ENCODE measurements at regions not wholly inside any gene's neighbourhood (a gene's known extent, or its start where the extent isn't known, plus 50 kb on each side); places are given as distances from the start of the nearest gene placed in this dataset.

DNA sequence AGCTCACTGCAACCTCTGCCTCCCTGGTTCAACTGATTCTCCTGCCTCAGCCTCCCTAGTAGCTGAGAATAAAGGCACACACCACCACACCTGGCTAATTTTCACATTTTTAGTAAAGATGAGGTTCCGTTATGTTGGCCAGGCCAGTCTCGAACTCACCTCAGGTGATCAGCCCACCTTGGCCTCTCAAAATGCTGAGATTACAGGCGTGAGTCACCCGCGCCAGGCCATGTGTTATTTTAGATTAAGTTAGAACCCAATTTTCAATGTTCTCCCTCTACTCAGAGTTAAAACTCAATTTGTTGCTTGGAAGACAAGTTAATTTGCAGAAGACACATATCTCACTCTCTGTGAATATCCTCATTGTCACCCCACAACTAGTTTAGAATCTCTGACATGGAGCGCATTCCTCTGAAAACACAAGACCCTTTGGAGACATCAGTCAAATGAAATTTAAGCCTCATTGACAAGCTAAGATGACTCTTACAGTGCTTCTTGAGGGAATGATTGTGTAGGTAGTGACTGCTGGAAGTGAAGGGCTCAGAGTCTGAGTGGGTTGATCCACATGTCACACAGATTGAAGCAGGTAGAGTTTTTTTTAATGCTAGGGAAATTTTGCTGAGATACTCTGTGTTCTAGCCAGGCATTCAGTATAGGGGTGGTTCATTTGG is 60.6 kb upstream of the FRMD4B start:
- no peaks in the 10 kb centered on the region for H4K20me1 ChIP-seq (replicated peaks; ENCODE audit: control insufficient read depth, extremely low read depth, insufficient read depth, low read length)
- POLR2A ChIA-PET: no interaction called here

More for the DNA sequence above, 60.6 kb upstream of the FRMD4B start:
- Histone ChIP-seq H3K79me2 (ENCODE audit: control insufficient read depth, insufficient read depth, low read length) (no peaks in the 10 kb centered on the region), H3K4me1 (ENCODE audit: control insufficient read depth, extremely low read depth, insufficient read depth, low read length) (no peaks in the 10 kb centered on the region), H2AFZ (ENCODE audit: low read depth, low read length) (no peak overlapping the region), H3K9me1 (replicated peaks; ENCODE audit: control insufficient read depth, extremely low read depth, insufficient read depth, low read length) (no peaks in the 10 kb centered on the region), H3K36me3 (ENCODE audit: control insufficient read depth in 2 of 2, extremely low read depth in 1 of 2, insufficient read depth in 2 of 2, low read length in 2 of 2) (no peaks in the 10 kb centered on the region), H3K4me2 (ENCODE audit: insufficient read depth, low read length) (no peak overlapping the region), H3K27ac (ENCODE audit: insufficient read depth, low read depth, low read length) (no peak overlapping the region), H3K9me3 (replicated peaks; ENCODE audit: control insufficient read depth, insufficient read depth, low read length) (no peaks in the 10 kb centered on the region), H3K9ac (replicated peaks; ENCODE audit: extremely low read depth, insufficient read depth, low read length) (no peak overlapping the region), H3K27me3 (ENCODE audit: control insufficient read depth in 2 of 2, insufficient read depth in 2 of 2, low read length in 2 of 2) (no peaks in the 10 kb centered on the region), H3K4me3 (replicated peaks in 1 of 3; ENCODE audit: insufficient read depth in 1 of 3, low read depth in 1 of 3, low read length in 3 of 3) (no peak overlapping the region)
- no TSS peak for BruUV-seq (replicated peaks)
- intact Hi-C loops (cut with micrococcal nuclease): no loop called here
- FAIRE-seq (no peak), DNase-seq (ENCODE audit: low read depth, low spot score) (no peak)
- TF ChIP-seq GATA2 (IDR thresholded peaks at IDR 0.05; ENCODE audit: insufficient read depth, insufficient read length, low read depth, low read length): no peak
- no peak for TF ChIP-seq POLR2A (IDR thresholded peaks at IDR 0.05; ENCODE audit: low read depth, low read length)
- TF ChIP-seq, protein P1, sequence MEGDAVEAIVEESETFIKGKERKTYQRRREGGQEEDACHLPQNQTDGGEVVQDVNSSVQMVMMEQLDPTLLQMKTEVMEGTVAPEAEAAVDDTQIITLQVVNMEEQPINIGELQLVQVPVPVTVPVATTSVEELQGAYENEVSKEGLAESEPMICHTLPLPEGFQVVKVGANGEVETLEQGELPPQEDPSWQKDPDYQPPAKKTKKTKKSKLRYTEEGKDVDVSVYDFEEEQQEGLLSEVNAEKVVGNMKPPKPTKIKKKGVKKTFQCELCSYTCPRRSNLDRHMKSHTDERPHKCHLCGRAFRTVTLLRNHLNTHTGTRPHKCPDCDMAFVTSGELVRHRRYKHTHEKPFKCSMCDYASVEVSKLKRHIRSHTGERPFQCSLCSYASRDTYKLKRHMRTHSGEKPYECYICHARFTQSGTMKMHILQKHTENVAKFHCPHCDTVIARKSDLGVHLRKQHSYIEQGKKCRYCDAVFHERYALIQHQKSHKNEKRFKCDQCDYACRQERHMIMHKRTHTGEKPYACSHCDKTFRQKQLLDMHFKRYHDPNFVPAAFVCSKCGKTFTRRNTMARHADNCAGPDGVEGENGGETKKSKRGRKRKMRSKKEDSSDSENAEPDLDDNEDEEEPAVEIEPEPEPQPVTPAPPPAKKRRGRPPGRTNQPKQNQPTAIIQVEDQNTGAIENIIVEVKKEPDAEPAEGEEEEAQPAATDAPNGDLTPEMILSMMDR (IDR thresholded peaks at IDR 0.05; ENCODE audit: extremely low read depth in 1 of 2, insufficient read depth in 1 of 2, low read depth in 1 of 2, low read length in 2 of 2): no peak
- no peak for TF ChIP-seq JUN (IDR thresholded peaks at IDR 0.05; ENCODE audit: borderline replicate concordance, insufficient read depth, insufficient read length, low read depth)
- TF ChIP-seq MYC (IDR thresholded peaks at IDR 0.05; ENCODE audit: low read depth, low read length): no peak
- no peak for TF ChIP-seq EZH2 (IDR thresholded peaks at IDR 0.05; ENCODE audit: borderline replicate concordance, low read depth, low read length, severe bottlenecking)
- TF ChIP-seq, protein P2, sequence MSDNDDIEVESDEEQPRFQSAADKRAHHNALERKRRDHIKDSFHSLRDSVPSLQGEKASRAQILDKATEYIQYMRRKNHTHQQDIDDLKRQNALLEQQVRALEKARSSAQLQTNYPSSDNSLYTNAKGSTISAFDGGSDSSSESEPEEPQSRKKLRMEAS (IDR thresholded peaks at IDR 0.05; ENCODE audit: insufficient read depth, insufficient read length): no peak
- no peak for TF ChIP-seq POLR2AphosphoS5 (IDR thresholded peaks at IDR 0.05; ENCODE audit: insufficient read depth, low read depth, low read length)
- TF ChIP-seq FOS (IDR thresholded peaks at IDR 0.05; ENCODE audit: borderline replicate concordance, insufficient read depth, low read length): no peak
- dilution Hi-C loops (cut with MboI; ENCODE audit: extremely low pct_ligation_motif_present, low sequenced_read_pairs): no loop called here
- CTCF ChIA-PET: interaction anchor here (0.8 kb wide), 1 partner anchor 325 kb away, joined by 3 read pairs; no protein-coding TSS in a partner anchor

All from endothelial cell of umbilical vein (primary cell).